HCT116 (cell line): ENCODE measurements at regions not wholly inside any gene's neighbourhood (a gene's known extent, or its start where the extent isn't known, plus 50 kb on each side); places are given as distances from the start of the nearest gene placed in this dataset.

Source experiments
- ATAC-seq: fragments of 200-7000 bp; cut with Tn5 transposase; 2 replicates; pipeline ENCODE4 v1.9.1; 2020; ENCODE audit warnings: mild to moderate bottlenecking, moderate library complexity
- BruUV-seq: library from RNA; stranded (reverse); fragments of 400-500 nt; replicated peaks from 2 replicates; lab custom pipeline; 2021; lab: Mats Ljungman, UMichigan
- CTCF ChIA-PET: fragments of 300-600 bp; sonication (Branson Sonifier 250); formaldehyde crosslinking; loops from one replicate; lab custom pipeline; 2021; ENCODE audit warnings: antibody characterized with exemption; lab: Charles Lee
- POLR2A ChIA-PET: fragments of 300-600, 350-600 bp; sonication (Branson Sonifier 250); formaldehyde crosslinking; loops from one replicate; lab custom pipeline; 2021; ENCODE audit warnings: antibody characterized with exemption; lab: Charles Lee
- RAD21 ChIA-PET, 2 experiments: fragments of 300-600 bp; sonication (Branson Sonifier 250); formaldehyde crosslinking; loops; one replicate each; lab custom pipeline; 2023; ENCODE audit warnings: low total read pairs in 2 of 2; ENCODE audit not compliant: uncharacterized antibody in 2 of 2, unreplicated experiment in 2 of 2, low non-redundant PET in 1 of 2; lab: Charles Lee
- DNase-seq: peaks from one replicate; pipeline ENCODE4 v3.0.0-alpha.2; 2010; ENCODE audit warnings: low read depth, low spot score
- H2AFZ ChIP-seq: fragments of 200-600 bp; shearing (Covaris generic), sonication (generic); 2 replicates; pipeline ENCODE4 v1.6.1; 2017; ENCODE audit warnings: low read depth, mixed run types, mixed read lengths, antibody characterized with exemption, low read length; ENCODE audit not compliant: poor library complexity, severe bottlenecking
- H3K27ac ChIP-seq: 2 replicates; pipeline ENCODE4 v1.5.1; 2012; ENCODE audit warnings: low read depth, low read length
- H3K27me3 ChIP-seq: fragments of 200-600 bp; sonication (generic); 2 replicates; pipeline ENCODE4 v1.6.1; 2016; ENCODE audit warnings: mixed run types, low read length, mixed read lengths; ENCODE audit not compliant: insufficient read depth
- H3K36me3 ChIP-seq, 2 experiments: fragments of 200-500 bp in 1 of 2; fragments of 200-600 bp in 1 of 2; sonication (Bioruptor generic) in 1 of 2; sonication (generic) in 1 of 2; 2 replicates each; pipeline versions ENCODE4 v1.5.1 to v1.6.1; 2014 to 2016; ENCODE audit warnings: low read length in 2 of 2, inconsistent platforms in 1 of 2, mixed read lengths in 1 of 2, mixed run types in 1 of 2; ENCODE audit not compliant: insufficient read depth in 2 of 2, control insufficient read depth in 1 of 2
- H3K4me1 ChIP-seq, 2 experiments: fragments of 200-600 bp in 1 of 2; sonication (generic) in 1 of 2; 2 replicates each; pipeline versions ENCODE4 v1.5.1 to v1.6.1; 2012 to 2017; ENCODE audit warnings: low read length in 2 of 2, inconsistent platforms in 1 of 2, mild to moderate bottlenecking in 1 of 2, mixed read lengths in 1 of 2, mixed run types in 1 of 2, moderate library complexity in 1 of 2; ENCODE audit not compliant: insufficient read depth in 2 of 2, control insufficient read depth in 1 of 2
- H3K4me2 ChIP-seq: fragments of 200-600 bp; sonication (generic); 2 replicates; pipeline ENCODE4 v1.6.1; 2017; ENCODE audit warnings: mixed run types, low read length, mixed read lengths
- H3K4me3 ChIP-seq, 2 experiments: fragments of 200-600 bp in 1 of 2; sonication (generic) in 1 of 2; replicated peaks in 1 of 2; 2 replicates each; pipeline ENCODE4 v1.5.1; 2011 to 2016; ENCODE audit warnings: low read length in 2 of 2, control low read depth in 1 of 2, low read depth in 1 of 2, mild to moderate bottlenecking in 1 of 2, mixed read lengths in 1 of 2, mixed run types in 1 of 2
- H3K79me2 ChIP-seq: fragments of 200-600 bp; sonication (generic); 2 replicates; pipeline ENCODE4 v1.6.1; 2017; ENCODE audit warnings: mild to moderate bottlenecking, mixed run types, low read length, moderate library complexity, mixed read lengths; ENCODE audit not compliant: insufficient read depth
- H3K9ac ChIP-seq: fragments of 200-600 bp; sonication (generic); 2 replicates; pipeline ENCODE4 v1.6.1; 2016; ENCODE audit warnings: low read length, mixed read lengths
- H3K9me2 ChIP-seq: fragments of 200-600 bp; sonication (generic), shearing (Covaris generic); 2 replicates; pipeline ENCODE4 v1.6.1; 2017; ENCODE audit warnings: mixed run types, mild to moderate bottlenecking, moderate library complexity; ENCODE audit not compliant: insufficient read depth
- H3K9me3 ChIP-seq, 2 experiments: fragments of 200-500 bp in 1 of 2; fragments of 200-600 bp in 1 of 2; sonication (Bioruptor generic) in 1 of 2; sonication (generic) in 1 of 2; 2 replicates each; pipeline ENCODE4 v1.6.1; 2014 to 2017; ENCODE audit warnings: low read length in 2 of 2, mixed read lengths in 2 of 2, inconsistent platforms in 1 of 2, low read depth in 1 of 2, mild to moderate bottlenecking in 1 of 2, mixed run types in 1 of 2, moderate library complexity in 1 of 2; ENCODE audit not compliant: control insufficient read depth in 1 of 2, insufficient read depth in 1 of 2
- H4K20me1 ChIP-seq: fragments of 200-600 bp; sonication (generic), shearing (Covaris generic); 2 replicates; pipeline ENCODE4 v1.6.1; 2017; ENCODE audit warnings: mixed run types, mild to moderate bottlenecking, moderate library complexity; ENCODE audit not compliant: insufficient read depth
- CTCF ChIP-seq, 3 experiments: fragments of 200-600 bp in 1 of 3; sonication (generic) in 1 of 3; IDR thresholded peaks in 2 of 3; conservative IDR thresholded peaks in 1 of 3; 2 replicates each; pipeline ENCODE4 v1.5.1; 2012 to 2017; ENCODE audit warnings: low read depth in 2 of 3, low read length in 2 of 3, antibody characterized with exemption in 1 of 3, borderline replicate concordance in 1 of 3, control low read depth in 1 of 3, mild to moderate bottlenecking in 1 of 3, mixed read lengths in 1 of 3, mixed run types in 1 of 3, moderate library complexity in 1 of 3; ENCODE audit not compliant: insufficient read depth in 1 of 3
- EZH2 ChIP-seq: fragments of 200-600 bp; sonication (generic); IDR thresholded peaks from 2 replicates; pipeline ENCODE4 v1.6.1; 2017; ENCODE audit warnings: antibody characterized with exemption, mixed run types
- MAX ChIP-seq: IDR thresholded peaks from 2 replicates; pipeline ENCODE4 v1.6.1; 2012
- RAD21 ChIP-seq: IDR thresholded peaks from 2 replicates; pipeline ENCODE4 v1.6.1; 2012; ENCODE audit warnings: low read depth, mild to moderate bottlenecking
- REST ChIP-seq: IDR thresholded peaks from 2 replicates; pipeline ENCODE4 v1.6.1; 2012; ENCODE audit warnings: low read depth
- SP1 ChIP-seq: IDR thresholded peaks from 2 replicates; pipeline ENCODE4 v1.6.1; 2012; ENCODE audit warnings: low read depth
- intact Hi-C: fragments of 100-400 bp; cut with micrococcal nuclease; formaldehyde crosslinking; loops from 2 replicates; pipeline ENCODE4 v1.10.0; 2022

GRCh38 chr6:120405947-120406346 lies 928.3 kb downstream of the TBC1D32 start:
- Histone ChIP-seq H3K4me2 (no peak overlapping the region), H3K27me3 (no peaks in the 10 kb centered on the region), H3K9me2 (no peaks in the 10 kb centered on the region), H3K36me3 (no peaks in the 10 kb centered on the region), H2AFZ (no peak overlapping the region), H3K9me3 (no peaks in the 10 kb centered on the region), H4K20me1 (no peaks in the 10 kb centered on the region), H3K4me1 (no peaks in the 10 kb centered on the region), H3K9ac (no peak overlapping the region), H3K79me2 (no peaks in the 10 kb centered on the region), H3K4me3 (no peak overlapping the region), H3K27ac (no peak overlapping the region)
- ATAC-seq (peak; percentile 84), DNase-seq (peak; percentile 13)
- POLR2A ChIA-PET = no interaction called here
- CTCF ChIA-PET = interaction anchor here (1.0 to 1.7 kb wide), 5 partner anchors 10 to 358 kb away, joined by 3 to 6 read pairs (median 3); no protein-coding TSS in a partner anchor
- TF ChIP-seq RAD21 (peak; percentile 59), CTCF (IDR thresholded peaks at IDR 0.05 in 2 of 3, conservative IDR thresholded peaks at IDR 0.05 in 1 of 3; ENCODE audit: borderline replicate concordance in 1 of 3, insufficient read depth in 1 of 3, low read depth in 2 of 3, low read length in 2 of 3) (peak; percentile 41 to 60 (median 52); a peak in 5 of 6 replicates), MAX (no peak)
- RAD21 ChIA-PET = no interaction called here
- no TSS peak for BruUV-seq
- intact Hi-C loops = loop anchor here (1.0 kb wide), 1 partner anchor 420 kb away; no protein-coding TSS in a partner anchor

GRCh38 chr6:120395784-120396183 lies 938.5 kb downstream of the TBC1D32 start:
- ChIA-PET POLR2A (no interaction called here), CTCF (no interaction called here), RAD21 (no interaction called here)
- TF ChIP-seq REST = no peak
- TF ChIP-seq SP1 = no peak
- no peak for TF ChIP-seq EZH2
- DNase-seq (no peak), ATAC-seq (no peak)
- no peak overlapping the region for H3K27ac ChIP-seq
- H3K4me3 ChIP-seq = no peak overlapping the region
- H4K20me1 ChIP-seq = no peaks in the 10 kb centered on the region
- no peaks in the 10 kb centered on the region for H3K4me1 ChIP-seq
- BruUV-seq = no TSS peak
- H3K27me3 ChIP-seq = no peaks in the 10 kb centered on the region
- intact Hi-C loops = no loop called here
- H3K9ac ChIP-seq = no peak overlapping the region
- H3K4me2 ChIP-seq = no peak overlapping the region
- no peak overlapping the region for H2AFZ ChIP-seq
- no peaks in the 10 kb centered on the region for H3K9me3 ChIP-seq
- H3K9me2 ChIP-seq = no peaks in the 10 kb centered on the region
- no peaks in the 10 kb centered on the region for H3K79me2 ChIP-seq
- no peaks in the 10 kb centered on the region for H3K36me3 ChIP-seq
